Tibial nerve (tissue), 4 donors: ENCODE measurements at regions not wholly inside any gene's neighbourhood (a gene's known extent, or its start where the extent isn't known, plus 50 kb on each side); places are given as distances from the start of the nearest gene placed in this dataset.

ENCODE experiments used
- DNase-seq, 2 donors: peaks; one replicate each; pipeline ENCODE4 v3.0.0-alpha.2; 2019; ENCODE audit warnings: low spot score in 2 of 2
- H3K27ac ChIP-seq, 4 donors: fragments of 200-600 bp; sonication (generic) in 3 of 4; one replicate each; pipeline ENCODE4 v1.5.1; 2017 to 2019; ENCODE audit warnings: mild to moderate bottlenecking in 1 of 4
- H3K27me3 ChIP-seq, 2 donors: fragments of 200-600 bp; sonication (generic) in 1 of 2; one replicate each; pipeline versions ENCODE4 v1.5.1 to v1.6.0; 2017 to 2019
- H3K36me3 ChIP-seq, 3 donors: fragments of 200-600 bp; sonication (generic); one replicate each; pipeline ENCODE4 v1.5.1; 2018 to 2019
- H3K4me1 ChIP-seq, 4 donors: fragments of 200-600 bp; sonication (generic) in 3 of 4; one replicate each; pipeline ENCODE4 v1.5.1; 2017 to 2019
- H3K4me3 ChIP-seq, 4 donors: fragments of 200-600 bp; sonication (generic) in 3 of 4; one replicate each; pipeline ENCODE4 v1.5.1; 2017 to 2019; ENCODE audit warnings: mild to moderate bottlenecking in 1 of 4, moderate library complexity in 1 of 4
- H3K9me3 ChIP-seq, 4 donors: fragments of 200-600 bp; sonication (generic) in 3 of 4; one replicate each; pipeline ENCODE4 v1.5.1; 2017 to 2019
- EP300 ChIP-seq, 2 donors: sonication (generic); formaldehyde crosslinking; IDR thresholded peaks; one replicate each; pipeline ENCODE4 v1.6.1; 2017; ENCODE audit warnings: antibody characterized with exemption in 2 of 2, mild to moderate bottlenecking in 1 of 2
- POLR2A ChIP-seq, 2 donors: fragments of 450-650 bp; IDR thresholded peaks; one replicate each; pipeline ENCODE4 v1.6.1; 2017; ENCODE audit warnings: antibody characterized with exemption in 2 of 2, mild to moderate bottlenecking in 2 of 2, moderate library complexity in 2 of 2
- WGBS, 2 donors: methylation state at CpG; one replicate each; pipeline ENCODE4 v1.1.5; 2018; 5-methylcytosine and 5-hydroxymethylcytosine counted together
- TF ChIP-seq, protein P1 (sequence below), 5 experiments: fragments of 200-600 bp in 3 of 5; fragments of 450-650 bp in 2 of 5; sonication (generic) in 3 of 5; IDR thresholded peaks; one replicate each; pipeline ENCODE4 v1.5.1; 2016 to 2019; ENCODE audit warnings: antibody characterized with exemption in 5 of 5, mild to moderate bottlenecking in 3 of 5, moderate library complexity in 2 of 5

DNA sequence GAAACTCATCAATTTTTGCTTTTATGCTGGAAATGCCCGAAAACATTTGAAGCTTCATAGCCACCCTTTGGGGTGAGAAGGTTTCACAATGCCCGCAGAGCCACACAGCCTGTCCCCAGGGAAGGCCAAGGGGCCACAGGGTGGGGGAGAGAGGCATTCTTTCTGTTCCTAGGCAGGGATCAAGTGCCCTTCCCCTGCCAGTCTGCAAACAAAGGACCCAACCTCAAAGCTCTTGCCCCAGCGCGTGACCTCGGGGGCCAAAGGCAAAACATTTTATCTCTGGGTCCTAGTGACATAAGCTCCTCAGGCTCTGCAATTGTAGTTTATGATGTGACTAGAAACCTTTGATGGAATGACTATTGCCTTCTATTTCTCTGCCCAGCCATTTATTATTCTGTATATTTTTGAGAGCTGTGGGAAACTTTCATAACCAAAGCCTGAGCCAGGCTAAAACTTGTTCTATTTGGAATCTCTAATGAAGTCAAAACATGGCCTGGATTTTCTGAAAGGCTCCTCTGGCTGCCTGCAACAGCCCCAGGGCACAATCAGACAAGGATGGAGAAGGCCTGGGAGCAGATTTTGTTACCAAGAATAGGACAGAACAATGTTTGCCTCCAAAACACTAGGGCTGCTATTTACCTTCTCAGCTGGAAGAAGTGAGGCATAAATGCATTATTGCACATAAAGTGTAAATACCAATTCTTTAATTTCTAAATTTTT, 137.2 kb upstream of the KCTD1 start:
- DNase-seq, result no peak
- no peaks in the 10 kb centered on the region for H3K36me3 ChIP-seq
- no peaks in the 10 kb centered on the region for H3K4me1 ChIP-seq
- 41 to 46% methylated on average over 5 of the region's 5 CpGs for WGBS, 2 donors
- peak overlapping the region in 1 of 4 donors; percentile 15 for H3K27ac ChIP-seq
- H3K4me3 ChIP-seq, result no peak overlapping the region
- TF ChIP-seq, protein P1, sequence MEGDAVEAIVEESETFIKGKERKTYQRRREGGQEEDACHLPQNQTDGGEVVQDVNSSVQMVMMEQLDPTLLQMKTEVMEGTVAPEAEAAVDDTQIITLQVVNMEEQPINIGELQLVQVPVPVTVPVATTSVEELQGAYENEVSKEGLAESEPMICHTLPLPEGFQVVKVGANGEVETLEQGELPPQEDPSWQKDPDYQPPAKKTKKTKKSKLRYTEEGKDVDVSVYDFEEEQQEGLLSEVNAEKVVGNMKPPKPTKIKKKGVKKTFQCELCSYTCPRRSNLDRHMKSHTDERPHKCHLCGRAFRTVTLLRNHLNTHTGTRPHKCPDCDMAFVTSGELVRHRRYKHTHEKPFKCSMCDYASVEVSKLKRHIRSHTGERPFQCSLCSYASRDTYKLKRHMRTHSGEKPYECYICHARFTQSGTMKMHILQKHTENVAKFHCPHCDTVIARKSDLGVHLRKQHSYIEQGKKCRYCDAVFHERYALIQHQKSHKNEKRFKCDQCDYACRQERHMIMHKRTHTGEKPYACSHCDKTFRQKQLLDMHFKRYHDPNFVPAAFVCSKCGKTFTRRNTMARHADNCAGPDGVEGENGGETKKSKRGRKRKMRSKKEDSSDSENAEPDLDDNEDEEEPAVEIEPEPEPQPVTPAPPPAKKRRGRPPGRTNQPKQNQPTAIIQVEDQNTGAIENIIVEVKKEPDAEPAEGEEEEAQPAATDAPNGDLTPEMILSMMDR (IDR thresholded peaks at IDR 0.05), result no peak
- no peak for TF ChIP-seq EP300 (IDR thresholded peaks at IDR 0.05)
- TF ChIP-seq POLR2A (IDR thresholded peaks at IDR 0.05), result no peak
- H3K27me3 ChIP-seq, result no peaks in the 10 kb centered on the region
- H3K9me3 ChIP-seq, result no peaks in the 10 kb centered on the region

DNA sequence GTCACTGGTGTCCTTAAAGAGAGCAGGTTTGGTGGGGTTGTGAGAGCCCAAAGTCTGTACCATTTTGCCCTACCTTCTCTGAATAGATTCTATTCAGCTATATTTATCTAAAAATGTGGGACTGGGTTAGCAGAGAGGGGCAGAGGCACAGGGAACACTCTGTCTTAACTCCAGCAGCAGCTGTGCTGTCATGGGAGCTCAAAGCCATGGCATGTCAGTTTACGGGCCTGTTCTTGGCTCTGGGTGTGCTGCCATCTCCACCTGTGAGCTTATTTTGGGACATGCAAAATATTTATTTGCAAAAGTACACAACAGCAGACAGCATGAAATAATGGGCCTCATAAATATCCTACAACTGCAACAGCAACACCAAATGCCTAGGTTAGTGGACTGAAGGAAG, 129.6 kb upstream of the KCTD1 start:
- no peak overlapping the region for H3K27ac ChIP-seq
- TF ChIP-seq EP300 (IDR thresholded peaks at IDR 0.05) (no peak), POLR2A (IDR thresholded peaks at IDR 0.05) (no peak)
- TF ChIP-seq, protein P1 (IDR thresholded peaks at IDR 0.05), result no peak
- no peak overlapping the region for H3K4me3 ChIP-seq
- WGBS, 2 donors, result 80 to 88% methylated on average over 1 of the region's 1 CpG
- H3K36me3 ChIP-seq, result no peaks in the 10 kb centered on the region
- no peaks in the 10 kb centered on the region for H3K9me3 ChIP-seq
- no peak for DNase-seq
- H3K4me1 ChIP-seq, result no peaks in the 10 kb centered on the region
- H3K27me3 ChIP-seq, result no peaks in the 10 kb centered on the region

DNA sequence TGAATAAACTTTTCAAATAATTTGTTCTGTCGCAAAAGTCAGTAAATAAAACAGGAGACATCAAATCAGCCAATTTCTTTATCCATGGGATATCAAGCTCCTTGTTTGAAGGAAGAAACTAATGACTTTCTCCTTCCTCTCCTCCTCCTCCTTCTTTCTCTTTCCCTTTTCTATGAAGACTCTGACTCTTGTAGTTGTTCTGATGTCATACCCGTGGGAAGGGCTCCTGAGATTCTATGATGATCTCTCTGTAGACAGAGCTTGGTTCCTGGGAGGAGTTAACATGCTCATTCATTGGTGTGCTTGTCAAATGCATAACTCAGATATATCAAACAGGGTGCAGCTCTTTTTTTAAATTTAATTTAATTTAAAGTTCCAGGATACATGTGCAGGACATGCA, 118.7 kb upstream of the KCTD1 start:
- TF ChIP-seq EP300 (IDR thresholded peaks at IDR 0.05), result no peak
- TF ChIP-seq, protein P1 (IDR thresholded peaks at IDR 0.05), result no peak
- no peak for TF ChIP-seq POLR2A (IDR thresholded peaks at IDR 0.05)
- H3K27ac ChIP-seq, result no peak overlapping the region
- H3K9me3 ChIP-seq, result no peaks in the 10 kb centered on the region
- no peaks in the 10 kb centered on the region for H3K27me3 ChIP-seq
- H3K4me3 ChIP-seq, result no peak overlapping the region
- H3K36me3 ChIP-seq, result no peaks in the 10 kb centered on the region
- H3K4me1 ChIP-seq, result no peaks in the 10 kb centered on the region
- 65 to 68% methylated on average over 2 of the region's 2 CpGs for WGBS, 2 donors
- no peak for DNase-seq

DNA sequence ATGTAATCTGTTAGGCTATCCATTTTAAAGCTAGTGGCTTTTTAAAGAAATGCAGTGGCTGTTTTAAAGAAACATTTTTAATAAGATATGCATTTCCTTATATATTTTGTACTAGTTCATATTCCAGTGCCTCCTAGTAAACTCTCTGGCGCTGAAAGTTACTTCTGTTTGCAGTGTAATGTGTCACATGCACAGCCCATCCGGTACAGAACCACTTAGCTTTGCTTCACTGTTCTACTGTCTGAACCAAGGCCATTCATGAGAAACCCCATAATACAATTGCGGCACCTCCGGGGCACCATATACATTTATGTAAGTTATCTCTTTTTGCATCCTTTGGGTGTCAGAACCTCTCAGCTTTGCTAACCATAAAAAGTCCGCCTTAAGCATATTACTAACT, 114.6 kb upstream of the KCTD1 start:
- Histone ChIP-seq H3K9me3 (no peaks in the 10 kb centered on the region), H3K4me3 (no peak overlapping the region), H3K27ac (no peak overlapping the region), H3K27me3 (peaks cover 0 to 10% of the 10 kb centered on the region in 2 donors), H3K4me1 (peaks cover 0 to 6% (median 0%) of the 10 kb centered on the region in 4 donors), H3K36me3 (no peaks in the 10 kb centered on the region)
- DNase-seq, result no peak
- 60 to 78% methylated on average over 5 of the region's 5 CpGs for WGBS, 2 donors
- TF ChIP-seq EP300 (IDR thresholded peaks at IDR 0.05) (no peak), POLR2A (IDR thresholded peaks at IDR 0.05) (no peak)
- TF ChIP-seq, protein P1 (IDR thresholded peaks at IDR 0.05), result no peak

DNA sequence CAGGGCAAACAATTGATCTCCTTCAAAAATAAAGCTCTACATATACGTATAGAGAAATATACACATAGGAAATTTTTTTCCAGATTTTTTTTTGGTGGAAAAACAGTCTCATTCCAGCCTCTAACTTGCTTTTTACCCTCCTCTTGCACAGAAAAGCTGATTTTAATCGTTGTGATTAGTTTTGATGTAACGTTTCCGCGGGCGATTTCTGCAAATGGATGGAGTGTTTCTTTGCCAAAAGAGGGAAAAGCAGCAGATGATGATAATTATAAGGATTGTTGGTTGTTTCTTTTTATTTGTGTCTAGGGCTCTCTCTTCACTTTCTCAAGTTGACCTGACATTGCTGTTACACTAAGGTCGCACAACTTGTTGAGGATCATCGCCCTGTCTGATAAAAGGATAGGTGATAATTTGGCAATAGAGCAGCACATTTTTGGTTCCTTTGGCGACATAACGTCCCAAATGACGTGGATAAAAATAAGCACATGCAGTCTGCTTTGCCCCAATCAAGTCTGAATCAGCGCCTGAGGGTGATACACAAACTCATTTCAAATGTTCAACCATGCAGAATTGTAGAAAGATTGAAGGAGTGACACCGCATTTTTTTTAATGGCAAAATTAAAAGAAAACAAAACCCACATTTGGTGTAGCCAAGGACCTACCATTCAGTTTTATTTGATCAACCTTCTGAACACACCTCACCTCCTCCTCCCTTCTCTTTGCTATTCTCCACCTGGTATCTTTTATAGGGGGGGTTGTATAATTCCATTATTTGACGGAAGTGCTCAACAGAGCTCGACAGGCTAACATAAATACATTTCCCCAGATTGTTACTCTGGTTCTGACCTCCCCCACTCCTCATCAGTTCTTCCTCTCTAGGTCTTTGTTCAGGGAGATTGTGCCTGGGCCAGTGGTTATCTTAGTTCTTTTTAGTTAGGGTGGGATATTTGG, 109.6 kb upstream of the KCTD1 start:
- Histone ChIP-seq H3K4me1 (peaks cover 0 to 37% (median 5%) of the 10 kb centered on the region in 4 donors), H3K27ac (peak overlapping the region in 3 of 4 donors; percentile 84 to 95 (median 86)), H3K27me3 (peaks cover 0 to 10% of the 10 kb centered on the region in 2 donors), H3K36me3 (no peaks in the 10 kb centered on the region), H3K9me3 (no peaks in the 10 kb centered on the region), H3K4me3 (peak overlapping the region; percentile 58 to 87 (median 66))
- 10 to 12% methylated on average over 15 of the region's 15 CpGs for WGBS, 2 donors
- DNase-seq, result no peak
- TF ChIP-seq EP300 (IDR thresholded peaks at IDR 0.05) (no peak), POLR2A (IDR thresholded peaks at IDR 0.05) (no peak)
- TF ChIP-seq, protein P1 (IDR thresholded peaks at IDR 0.05), result no peak
